ENCODE measurements at regions not wholly inside any gene's neighbourhood (a gene's known extent, or its start where the extent isn't known, plus 50 kb on each side); places are given as distances from the start of the nearest gene placed in this dataset.
A peak's percentile ranks its signal among the peaks of the same experiment; 100 is the strongest.
"Not testable (repeated sequence)": the region's sequence is repeated elsewhere in the genome, so short reads cannot be mapped to it uniquely, and the experiment has no call there.

DNA sequence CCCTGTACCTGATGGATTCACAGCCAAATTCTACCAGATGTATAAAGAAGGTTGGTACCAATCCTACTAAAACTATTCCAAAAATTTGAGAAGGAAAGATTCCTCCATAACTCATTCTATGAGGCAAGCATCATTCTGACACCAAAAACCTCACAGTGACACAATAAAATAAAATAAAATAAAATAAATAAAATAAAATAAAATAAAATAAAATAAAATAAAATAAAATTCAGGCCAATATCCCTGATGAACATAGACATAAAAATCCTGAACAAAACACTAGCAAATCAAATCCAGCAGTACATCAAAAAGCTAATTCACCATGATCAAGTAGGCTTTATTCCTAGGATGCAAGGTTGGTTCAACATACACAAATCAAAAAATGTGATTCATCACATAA, 108.1 kb downstream of the PROX1 start:
- DNase-seq: not testable (repeated sequence)

DNA sequence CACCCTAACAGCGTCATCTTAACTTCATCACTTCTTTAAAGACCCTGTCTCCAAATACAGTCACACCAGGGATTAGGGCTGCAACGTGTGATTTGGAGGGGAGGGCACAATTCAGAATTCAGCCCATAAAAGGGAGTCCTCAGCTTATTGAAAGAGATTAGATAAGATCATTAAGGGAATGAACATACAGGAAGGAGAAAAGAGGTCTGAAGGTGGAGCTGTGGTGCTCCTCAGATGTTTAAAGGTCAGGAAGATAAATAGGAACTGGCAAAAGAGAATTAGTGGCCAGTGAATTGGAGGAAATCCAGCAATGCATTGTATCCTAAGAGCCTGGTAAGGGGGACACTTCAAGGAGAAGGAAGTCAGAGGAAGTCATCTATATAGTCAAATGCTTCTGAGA, 113.5 kb downstream of the PROX1 start:
- no peak for DNase-seq

DNA sequence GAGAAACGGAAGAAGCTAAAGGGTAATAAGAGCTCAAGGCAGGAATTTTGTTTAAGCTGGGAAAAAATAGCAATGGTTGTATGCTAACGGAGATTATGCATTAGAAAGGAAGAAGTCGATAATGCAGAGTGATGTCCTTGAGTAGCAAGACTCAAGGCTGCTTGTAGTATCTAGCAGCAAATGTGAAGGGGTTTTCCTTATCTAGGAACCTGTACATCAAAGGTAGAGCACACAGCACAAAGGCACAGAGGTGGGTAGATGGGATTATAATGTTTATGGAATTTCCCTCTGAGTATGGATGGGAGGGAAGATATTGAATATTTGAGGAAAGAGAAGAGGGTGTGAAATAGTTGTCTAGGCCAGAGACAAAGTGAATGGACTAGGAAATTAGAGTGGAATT, 114.1 kb downstream of the PROX1 start:
- no peak for DNase-seq

DNA sequence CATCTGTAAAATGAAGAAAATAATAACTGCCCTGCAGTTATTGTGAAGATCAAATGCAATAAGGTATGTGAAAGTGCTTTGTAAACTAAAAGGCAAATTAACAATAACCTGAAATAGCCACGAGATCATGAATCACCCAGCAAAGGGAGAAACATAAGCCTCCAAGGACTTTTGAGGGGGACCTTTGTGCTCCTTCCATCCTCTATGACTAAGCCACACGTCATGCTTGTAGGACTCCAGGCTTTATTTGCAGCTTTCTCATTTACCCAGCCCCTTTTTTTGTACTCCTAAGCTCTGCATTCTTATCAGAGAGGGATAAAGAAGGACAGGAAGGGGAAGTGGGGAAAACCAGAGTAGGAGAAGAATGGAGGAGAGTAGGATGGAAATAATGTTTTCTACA, 115.1 kb downstream of the PROX1 start:
- DNase-seq: no peak

DNA sequence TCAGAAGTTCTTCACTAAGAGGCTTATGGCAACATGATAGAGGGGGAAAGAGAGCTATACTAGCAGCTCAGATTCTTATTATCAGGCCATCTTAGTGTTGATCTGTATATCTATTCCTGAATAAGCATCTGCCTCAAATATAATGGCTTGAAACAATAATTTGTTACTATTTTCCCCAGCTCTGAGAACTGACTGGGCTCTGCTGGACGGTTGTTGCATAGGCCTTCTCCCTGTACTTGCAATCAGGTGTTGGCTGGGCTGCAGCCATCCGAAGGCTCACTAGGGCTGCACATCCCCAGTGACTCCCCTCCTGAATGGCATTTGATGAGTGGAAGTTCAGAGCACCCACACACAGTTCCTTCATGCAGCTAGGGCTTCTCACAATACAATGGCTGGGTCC, 116.0 kb downstream of the PROX1 start:
- no peak for DNase-seq

DNA sequence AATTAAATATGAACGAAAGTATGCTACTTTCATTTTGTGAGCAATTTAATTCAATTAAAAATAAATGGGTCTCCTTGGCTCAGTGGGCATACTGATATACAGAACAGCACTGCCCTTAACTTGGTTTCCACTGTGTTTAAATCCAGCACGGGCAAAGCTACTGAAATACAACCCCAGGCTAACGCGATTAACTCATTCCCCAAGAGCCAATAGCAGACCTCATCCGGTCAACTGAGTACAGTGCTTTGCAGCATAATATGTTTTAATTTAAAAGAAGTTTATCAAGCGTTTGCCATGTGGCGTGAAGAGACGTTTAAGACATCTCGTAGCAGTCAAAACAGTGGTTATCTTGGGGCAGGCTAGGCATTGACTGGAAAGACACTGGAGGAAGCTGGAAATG, 118.6 kb downstream of the PROX1 start:
- no peak for DNase-seq

DNA sequence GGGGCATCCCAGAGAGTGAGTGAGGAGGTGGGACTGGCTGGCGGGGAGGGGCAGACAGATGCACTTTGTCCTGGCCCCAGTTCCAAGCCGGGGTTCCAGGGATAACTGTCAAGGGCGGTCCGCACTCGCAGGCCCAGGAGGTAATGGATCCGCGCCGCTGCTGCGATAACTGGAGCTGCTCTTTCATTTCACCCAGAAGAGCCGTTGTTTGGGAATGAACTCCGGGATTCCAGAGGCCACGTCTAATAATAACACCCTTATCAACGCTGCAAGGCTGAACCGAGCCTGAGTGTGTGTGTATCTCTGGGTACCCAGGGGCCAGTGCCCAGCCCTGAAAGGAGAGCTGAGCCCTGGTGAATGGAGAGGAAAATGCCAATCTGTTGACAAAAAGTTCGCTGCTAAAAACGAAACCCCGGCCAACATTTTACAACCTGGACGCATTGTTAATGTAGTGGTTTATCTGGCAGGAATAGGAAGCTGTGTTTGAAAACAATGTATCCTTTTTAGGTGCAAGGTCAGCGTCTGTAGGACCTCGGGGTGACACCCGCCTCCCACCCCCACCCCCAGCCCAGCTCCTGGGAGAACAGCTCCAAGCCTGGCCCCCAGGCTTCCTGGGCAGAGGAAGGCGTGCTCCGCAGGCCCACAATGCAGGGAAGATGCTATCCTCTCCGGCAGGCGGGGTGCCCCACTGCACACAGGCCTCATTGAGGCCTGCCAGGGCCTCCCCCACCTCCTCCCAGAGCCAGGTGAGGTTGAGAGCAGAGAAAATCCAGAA, 119.7 kb downstream of the PROX1 start:
- DNase-seq: no peak

DNA sequence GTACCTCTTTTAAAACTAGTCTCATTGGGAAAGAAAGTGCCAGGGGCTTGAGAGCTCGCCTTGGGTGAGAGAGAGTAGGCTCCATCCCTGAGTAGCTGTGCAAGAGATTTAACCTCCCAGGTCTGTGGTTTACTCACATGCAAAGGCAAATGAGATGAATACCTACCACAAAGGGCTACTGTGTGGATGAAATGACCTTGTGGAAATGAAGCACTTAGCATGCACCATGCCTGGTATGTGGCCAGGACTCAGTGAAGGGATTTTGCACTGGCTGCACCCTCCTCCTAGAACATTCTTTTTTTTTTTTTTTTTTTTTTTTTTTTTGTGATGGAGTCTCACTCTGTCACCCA, 120.3 kb downstream of the PROX1 start:
- no peak for DNase-seq

DNA sequence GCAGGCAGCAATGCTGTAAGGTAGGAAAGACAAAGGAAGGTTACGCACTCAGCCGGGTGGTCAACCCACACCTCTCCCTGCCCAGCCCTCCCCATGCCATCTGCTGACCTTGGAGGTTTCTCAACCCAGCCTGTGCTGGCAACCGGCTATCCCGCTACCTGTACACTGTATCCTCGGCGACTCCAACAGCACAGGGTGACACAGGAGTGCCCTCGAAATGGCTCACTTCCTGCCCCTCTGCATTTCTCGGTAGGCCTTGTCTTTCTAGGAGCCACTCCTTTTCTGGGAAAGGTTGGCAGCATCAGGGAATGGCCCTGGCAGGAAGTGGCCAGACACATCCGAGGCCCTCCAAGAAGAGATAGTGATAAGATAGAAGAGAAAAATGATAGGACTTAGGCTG, 124.0 kb downstream of the PROX1 start:
- no peak for DNase-seq

DNA sequence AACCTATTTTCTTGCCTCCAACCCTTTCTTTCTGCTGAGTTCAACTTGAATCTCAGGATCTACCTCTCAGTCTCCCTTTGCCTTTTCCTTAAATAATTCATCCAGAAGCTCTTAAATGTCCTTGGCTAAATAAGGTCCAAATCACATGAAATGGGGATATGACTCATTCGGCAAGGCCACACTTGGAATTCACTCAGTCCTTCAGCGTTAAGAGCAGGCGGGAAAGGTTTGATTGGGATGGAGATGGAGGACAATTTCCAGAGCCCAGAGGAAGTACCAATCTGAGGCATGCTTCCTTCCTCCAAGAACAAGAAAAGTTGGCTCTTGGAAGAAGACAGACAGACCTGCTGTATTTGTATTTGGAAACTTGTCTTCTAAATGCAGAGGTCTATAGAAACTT, 128.5 kb downstream of the PROX1 start:
- DNase-seq: no peak

DNA sequence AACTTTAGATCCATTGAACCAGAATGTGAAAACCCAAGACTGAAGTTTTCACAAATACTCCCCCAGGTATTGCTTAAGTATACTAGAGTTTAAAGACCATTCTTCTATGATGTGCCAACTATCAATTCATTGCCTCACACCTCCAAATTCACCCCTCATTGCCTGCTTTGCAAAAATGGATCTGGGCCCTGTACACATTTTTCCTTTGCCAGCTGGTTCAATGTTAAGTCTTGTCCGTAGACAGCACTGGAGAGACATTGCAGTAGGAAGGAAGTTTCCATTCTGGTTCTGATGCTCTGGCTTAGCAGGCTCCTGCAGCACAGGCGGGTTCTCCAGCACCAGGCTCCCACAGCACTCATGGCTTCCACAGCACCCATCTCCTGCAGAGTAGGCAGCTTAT, 130.0 kb downstream of the PROX1 start:
- no peak for DNase-seq

DNA sequence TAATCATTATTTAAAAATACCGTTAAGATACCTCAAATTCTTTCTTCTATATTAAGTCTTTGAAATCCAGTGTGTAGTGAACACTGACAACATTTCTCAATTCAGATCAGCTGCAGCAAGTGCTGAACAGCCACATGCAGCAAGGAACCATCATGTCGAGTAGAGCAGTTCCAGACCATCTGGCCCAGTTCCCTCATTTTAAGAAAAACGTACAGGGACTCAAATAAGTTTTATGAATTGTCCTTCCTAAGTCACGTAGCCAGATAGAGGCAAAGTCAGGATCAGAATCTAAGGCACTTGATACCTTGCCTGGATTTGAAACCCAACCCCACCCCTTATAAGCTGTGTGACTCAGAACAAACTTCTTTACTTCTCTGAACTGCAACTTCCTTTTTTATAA, 132.4 kb downstream of the PROX1 start:
- no peak for DNase-seq

DNA sequence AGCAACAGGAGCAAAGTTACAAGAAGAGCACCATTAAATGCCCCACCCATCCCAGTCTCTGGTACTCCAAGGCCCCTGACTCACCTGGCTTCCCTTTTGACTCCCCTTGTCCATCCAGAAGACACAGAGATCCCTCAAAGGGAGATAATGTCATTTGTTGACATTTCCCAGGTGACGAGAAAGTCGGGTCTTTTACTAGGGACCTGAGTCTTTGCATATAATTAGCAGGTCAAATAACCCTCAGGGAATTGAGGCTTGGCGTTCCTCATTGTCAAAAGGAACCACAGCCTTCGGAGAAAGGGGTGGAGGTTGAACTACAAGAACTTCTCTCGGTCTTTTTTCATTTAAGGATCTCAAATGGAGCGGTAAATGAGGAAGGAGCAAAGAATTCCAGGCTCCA, 133.2 kb downstream of the PROX1 start:
- DNase-seq: no peak

DNA sequence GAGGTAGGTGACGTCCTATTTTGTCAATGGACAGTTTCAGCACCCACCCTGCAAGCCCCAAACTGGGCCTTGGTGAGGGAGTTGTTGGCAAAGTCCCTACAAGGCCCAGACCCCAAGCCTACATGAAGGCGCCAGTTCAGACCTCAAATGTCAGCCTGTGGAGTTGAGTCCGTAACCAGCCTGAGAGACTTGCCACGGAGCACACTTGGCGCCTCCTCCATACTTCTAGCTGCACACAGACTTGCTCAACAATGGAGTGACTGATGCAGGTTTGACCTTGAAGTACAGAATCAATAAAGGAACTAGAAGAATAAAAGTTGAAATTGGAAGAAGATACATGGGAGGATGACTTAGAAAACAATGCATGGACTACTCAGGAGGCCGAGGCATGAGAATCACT, 134.3 kb downstream of the PROX1 start:
- DNase-seq: no peak

DNA sequence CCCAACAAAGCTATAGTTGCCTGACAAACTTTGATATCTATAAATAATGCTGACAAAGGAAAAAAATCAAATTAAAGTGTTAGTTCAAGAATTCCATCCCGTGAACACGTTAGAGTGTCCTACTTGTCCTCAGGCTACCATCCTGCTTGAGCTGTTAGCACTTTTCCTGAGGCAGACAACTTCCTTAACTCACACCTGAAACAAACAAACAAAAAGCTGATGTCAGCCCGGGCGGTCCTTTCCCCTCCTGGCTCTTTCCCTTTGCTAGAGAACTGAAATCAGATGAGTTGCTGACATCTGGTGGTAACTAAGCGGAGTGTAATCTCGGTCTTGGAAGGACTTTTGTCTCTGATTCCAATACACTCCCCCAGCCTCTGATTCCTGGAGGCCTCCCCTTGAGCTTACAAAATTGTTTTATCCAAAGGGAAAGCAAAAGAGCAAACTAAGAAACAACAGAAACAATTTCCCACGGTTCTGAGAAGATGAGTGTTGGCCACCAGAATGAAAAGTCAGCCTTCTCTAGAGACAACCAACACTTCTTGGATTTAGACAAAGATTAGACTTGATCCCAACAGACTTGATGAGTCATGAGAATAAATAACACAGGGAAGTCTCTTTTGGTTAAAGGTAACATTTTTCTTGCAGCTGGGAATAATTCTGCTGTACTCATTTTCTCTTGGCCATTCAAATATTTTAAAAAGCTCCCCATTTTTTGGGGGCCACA, 135.4 kb downstream of the PROX1 start:
- peak; percentile 85 for DNase-seq

DNA sequence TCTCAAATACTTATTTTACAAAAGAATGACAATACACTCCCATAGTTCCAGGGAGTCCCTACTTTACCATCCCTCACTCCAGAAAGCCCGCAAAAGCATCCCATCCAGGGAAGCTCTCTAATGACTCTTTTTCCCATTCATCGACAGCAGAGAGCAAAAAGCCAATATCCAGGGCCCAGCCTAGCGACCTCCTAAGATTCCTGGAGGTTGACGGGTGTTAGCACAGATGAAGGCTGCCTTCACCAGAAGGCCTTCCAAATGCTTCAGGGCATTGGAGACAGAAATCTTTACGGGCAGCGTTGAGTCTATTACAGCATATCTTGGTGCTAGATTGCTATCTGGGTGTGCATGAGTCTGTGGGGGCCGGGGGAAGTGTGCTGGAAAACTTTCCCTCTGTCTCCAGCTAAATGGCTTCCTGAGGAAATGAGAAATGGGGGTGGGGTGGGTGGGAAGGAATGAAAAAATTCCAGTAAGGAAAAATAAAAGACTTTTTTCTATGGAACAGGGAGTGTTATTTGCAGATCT, 136.6 kb downstream of the PROX1 start:
- peak; percentile 12 for DNase-seq

DNA sequence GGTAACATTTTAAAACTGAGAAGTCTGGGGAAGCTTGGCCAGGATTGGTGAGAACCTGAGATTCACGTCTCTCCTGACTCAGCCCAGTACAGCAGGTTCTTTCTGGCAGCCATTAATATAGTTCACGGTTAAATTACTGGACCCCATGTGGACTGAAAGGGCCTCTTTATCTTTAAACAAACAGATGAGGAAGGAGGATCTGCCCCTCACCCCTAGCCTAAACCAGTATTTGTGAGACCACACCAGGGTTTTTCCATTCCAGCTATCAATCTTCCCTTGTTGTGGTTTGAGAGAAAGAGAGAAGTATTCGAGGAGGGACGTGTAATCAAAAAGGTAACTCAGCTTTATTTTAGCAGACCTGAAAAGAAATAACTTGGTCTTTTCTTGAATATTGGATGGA, 137.1 kb downstream of the PROX1 start:
- DNase-seq: peak; percentile 82

DNA sequence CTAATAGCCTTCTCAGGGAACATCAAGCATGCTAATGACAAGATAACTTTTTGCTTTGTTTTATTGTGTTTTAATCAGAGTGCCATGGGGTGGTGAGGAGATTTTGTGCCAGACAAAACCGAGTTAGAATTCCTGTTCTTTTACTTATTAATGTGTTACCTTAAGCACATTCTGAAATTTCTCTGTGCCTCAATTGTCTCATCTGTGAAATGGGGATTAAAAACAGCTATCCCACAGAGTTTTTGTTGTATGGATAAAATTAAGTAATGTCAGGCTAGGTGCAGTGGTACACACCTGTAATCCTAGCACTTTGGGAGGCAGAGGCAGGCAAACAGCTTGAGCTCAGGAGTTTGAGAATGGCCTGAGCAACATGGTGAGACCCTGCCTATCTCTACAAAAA, 138.0 kb downstream of the PROX1 start:
- DNase-seq: no peak

DNA sequence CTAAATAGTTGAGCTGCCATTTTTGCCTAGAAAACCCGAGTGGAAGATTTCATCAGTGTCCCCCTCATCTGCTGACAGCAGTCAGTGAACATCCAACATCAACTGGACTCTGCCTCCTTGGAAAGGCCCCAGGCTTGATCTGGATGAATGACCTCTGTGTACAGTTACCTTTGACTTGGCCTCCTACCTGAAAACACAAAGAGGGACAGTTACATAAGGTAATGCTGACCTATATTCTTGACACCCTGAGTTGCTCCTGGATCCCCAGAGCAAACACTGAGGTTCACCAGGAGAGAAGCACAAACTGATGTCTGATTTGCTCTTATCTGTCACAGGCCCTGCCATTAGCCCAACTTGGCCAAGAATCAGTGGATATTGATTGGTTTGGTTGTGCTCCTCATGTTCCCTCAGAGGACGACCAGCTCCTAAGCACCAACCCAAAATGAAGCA, 138.9 kb downstream of the PROX1 start:
- DNase-seq: no peak

DNA sequence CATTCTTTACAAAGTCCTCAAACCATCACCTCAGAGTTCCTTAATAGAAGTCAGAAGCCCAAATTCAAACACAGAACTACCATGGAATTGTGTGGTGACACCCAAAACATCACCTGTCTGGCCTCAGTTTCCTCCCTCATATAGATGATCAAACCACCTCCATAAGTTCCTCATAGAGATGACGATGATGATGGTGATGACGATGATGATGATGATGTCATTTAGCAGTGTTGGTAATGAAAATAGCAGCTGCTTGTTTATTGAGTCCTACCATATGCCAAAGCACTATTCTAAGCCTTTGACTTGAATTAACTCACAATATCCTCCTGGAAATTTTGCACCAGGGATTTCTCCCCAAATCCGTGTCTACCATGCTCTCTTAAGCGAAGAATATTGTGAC, 139.9 kb downstream of the PROX1 start:
- DNase-seq: no peak

DNA sequence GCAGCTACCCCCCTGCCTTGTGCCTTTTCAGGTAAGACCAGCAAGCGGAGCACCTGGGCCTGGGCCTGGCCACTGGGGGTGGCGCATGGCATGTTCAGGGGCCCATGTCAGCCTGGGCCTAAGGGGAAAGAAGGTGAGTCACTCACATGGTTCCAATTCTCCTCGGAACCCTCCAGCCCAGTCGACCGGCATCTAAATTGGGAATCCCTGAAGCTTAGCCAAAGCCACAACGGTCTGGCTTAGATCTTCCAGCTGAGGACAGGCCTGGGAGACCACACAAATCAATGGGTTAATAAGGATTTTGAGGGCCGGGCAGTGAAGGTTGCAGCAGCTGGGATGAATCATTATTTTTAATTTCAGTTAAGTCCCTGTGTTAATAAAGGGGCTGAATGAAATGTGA, 145.1 kb upstream of the SMYD2 start:
- DNase-seq: no peak

DNA sequence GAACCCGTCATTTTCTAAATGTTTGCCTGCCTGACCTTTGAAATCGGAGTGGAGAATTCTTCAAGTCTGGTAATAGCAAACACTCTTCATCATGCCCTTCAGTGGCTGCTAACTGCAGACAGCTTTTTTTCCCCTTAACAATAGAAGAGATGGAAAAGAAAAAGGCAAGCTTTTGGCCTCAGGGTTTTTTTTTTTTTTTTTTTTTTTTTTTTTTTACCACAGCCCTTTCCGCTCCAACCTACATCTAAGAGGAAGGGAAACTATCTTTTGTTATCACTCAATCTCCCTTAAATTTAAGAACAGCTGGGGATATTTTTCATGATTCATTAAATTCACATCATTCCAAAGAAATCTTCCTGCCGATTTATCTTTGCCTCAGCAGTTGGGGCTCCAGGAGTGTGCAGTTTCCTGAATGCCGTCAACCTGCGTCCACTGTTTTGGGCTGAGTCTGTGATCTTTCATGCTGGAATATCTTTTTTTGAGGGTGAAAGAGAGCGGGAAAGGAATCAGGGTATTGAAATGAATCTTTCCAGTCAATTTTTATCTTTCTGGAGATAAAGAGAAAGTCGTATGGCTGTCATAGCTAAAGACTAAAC, 144.5 kb upstream of the SMYD2 start:
- DNase-seq: no peak

DNA sequence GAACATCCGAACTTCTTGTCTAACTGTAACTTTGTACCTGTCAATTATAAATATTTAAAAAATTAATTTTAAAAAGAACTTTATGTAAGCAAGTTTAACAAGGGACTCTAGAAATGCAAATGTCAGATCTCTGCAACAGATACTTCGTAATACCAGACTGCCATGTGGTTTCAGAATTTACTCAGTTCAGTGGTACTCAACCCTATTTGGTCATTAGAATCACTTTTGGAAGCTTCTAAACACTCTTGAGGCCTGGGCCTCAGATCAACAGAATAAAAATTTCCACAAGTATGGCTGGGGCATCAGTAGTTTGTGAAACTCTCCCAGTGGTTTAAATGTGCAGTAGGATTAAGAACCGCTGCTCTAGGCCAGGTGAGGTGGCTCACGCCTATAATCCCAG, 139.5 kb upstream of the SMYD2 start:
- DNase-seq: no peak

Measured in OCI-M1 (cell line).